NCI-H524 (cell line): ENCODE measurements at regions not wholly inside any gene's neighbourhood (a gene's known extent, or its start where the extent isn't known, plus 50 kb on each side); places are given as distances from the start of the nearest gene placed in this dataset.
"Not testable (repeated sequence)": the region's sequence is repeated elsewhere in the genome, so short reads cannot be mapped to it uniquely, and the experiment has no call there.

Experiments used
- DNase-seq, 2 experiments: peaks; one replicate each; lab custom pipeline; 2025; lab: John Stamatoyannopoulos, UW

GRCh38 chr4:131638781-131639180, 1510.3 kb upstream of the PCDH10 start:
- no peak for DNase-seq

- DNase-seq, result peak; percentile 7 to 8
Observed at GRCh38 chr4:131644619-131645018, 1504.5 kb upstream of the PCDH10 start.

GRCh38 chr4:131649227-131649626, 1499.9 kb upstream of the PCDH10 start:
- no peak for DNase-seq

GRCh38 chr4:131650951-131651350, 1498.1 kb upstream of the PCDH10 start:
- DNase-seq, result no peak

GRCh38 chr4:131683314-131683713, 1465.8 kb upstream of the PCDH10 start:
- DNase-seq, result not testable (repeated sequence)

GRCh38 chr4:131721883-131722282, 1427.2 kb upstream of the PCDH10 start:
- no peak for DNase-seq

- not testable (repeated sequence) for DNase-seq
Observed at GRCh38 chr4:131723069-131723468, 1426.0 kb upstream of the PCDH10 start.

- peak in 1 of 2 experiments; percentile 40 for DNase-seq
Observed at GRCh38 chr4:131724847-131725246, 1424.2 kb upstream of the PCDH10 start.

- DNase-seq, result not testable (repeated sequence)
Observed at GRCh38 chr4:131725521-131725920, 1423.6 kb upstream of the PCDH10 start.

- not testable (repeated sequence) for DNase-seq
Observed at GRCh38 chr4:131726940-131727339, 1422.2 kb upstream of the PCDH10 start.

GRCh38 chr4:131727418-131727817, 1421.7 kb upstream of the PCDH10 start:
- DNase-seq, result peak; percentile 2 to 25

- DNase-seq, result not testable (repeated sequence)
Observed at GRCh38 chr4:131729205-131729604, 1419.9 kb upstream of the PCDH10 start.

- DNase-seq, result not testable (repeated sequence)
Observed at GRCh38 chr4:131729716-131730398, 1419.2 kb upstream of the PCDH10 start.

GRCh38 chr4:131730574-131730973, 1418.5 kb upstream of the PCDH10 start:
- not testable (repeated sequence) for DNase-seq

- DNase-seq, result not testable (repeated sequence)
Observed at GRCh38 chr4:131732034-131732630, 1417.0 kb upstream of the PCDH10 start.

GRCh38 chr4:131734321-131734720, 1414.8 kb upstream of the PCDH10 start:
- DNase-seq, result not testable (repeated sequence)

- DNase-seq, result not testable (repeated sequence)
Observed at GRCh38 chr4:131734851-131735385, 1414.2 kb upstream of the PCDH10 start.

- not testable (repeated sequence) for DNase-seq
Observed at GRCh38 chr4:131738991-131739390, 1410.1 kb upstream of the PCDH10 start.

GRCh38 chr4:131741836-131742235, 1407.3 kb upstream of the PCDH10 start:
- not testable (repeated sequence) for DNase-seq

GRCh38 chr4:131742536-131743205, 1406.4 kb upstream of the PCDH10 start:
- not testable (repeated sequence) for DNase-seq

- DNase-seq, result not testable (repeated sequence)
Observed at GRCh38 chr4:131743348-131743747, 1405.7 kb upstream of the PCDH10 start.

GRCh38 chr4:131747203-131747602, 1401.9 kb upstream of the PCDH10 start:
- DNase-seq, result not testable (repeated sequence)

GRCh38 chr4:131749224-131749623, 1399.9 kb upstream of the PCDH10 start:
- DNase-seq, result not testable (repeated sequence)
